ENCODE measurements at regions not wholly inside any gene's neighbourhood (a gene's known extent, or its start where the extent isn't known, plus 50 kb on each side); places are given as distances from the start of the nearest gene placed in this dataset.

- Histone ChIP-seq H4K5ac (ENCODE audit: low read depth, low read length) (no peak overlapping the region), H3K27me3 (ENCODE audit: control insufficient read depth, insufficient read depth, low read length) (no peaks in the 10 kb centered on the region), H3K23ac (ENCODE audit: low read depth, low read length) (no peak overlapping the region), H3K9me3 (ENCODE audit: control insufficient read depth, insufficient read depth, low read length) (no peaks in the 10 kb centered on the region), H2BK120ac (ENCODE audit: low read depth, low read length) (no peak overlapping the region), H3K18ac (ENCODE audit: low read depth, low read length) (no peak overlapping the region), H3K4me1 (ENCODE audit: control insufficient read depth, insufficient read depth, low read length) (no peaks in the 10 kb centered on the region), H2BK15ac (ENCODE audit: low read depth, low read length) (no peak overlapping the region), H4K8ac (ENCODE audit: low read depth in 2 of 2, low read length in 2 of 2) (no peak overlapping the region), H3K4ac (ENCODE audit: low read depth, low read length) (no peak overlapping the region), H2BK20ac (ENCODE audit: low read depth, low read length) (no peak overlapping the region), H3K27ac (ENCODE audit: insufficient read depth, low read length) (no peak overlapping the region), H3K14ac (replicated peaks; ENCODE audit: low read depth, low read length) (no peak overlapping the region), H2BK5ac (ENCODE audit: low read depth, low read length, poor library complexity, severe bottlenecking) (no peak overlapping the region), H2AFZ (replicated peaks; ENCODE audit: low read length, poor library complexity) (no peak overlapping the region), H3K79me1 (ENCODE audit: low read depth in 1 of 2, low read length in 2 of 2) (no peaks in the 10 kb centered on the region), H3K56ac (ENCODE audit: extremely low read depth, insufficient read depth, low read length) (no peak overlapping the region), H3K9me1 (ENCODE audit: insufficient read depth, low read length) (no peaks in the 10 kb centered on the region), H3K4me2 (ENCODE audit: low read depth, low read length) (no peak overlapping the region), H3K9ac (ENCODE audit: low read depth, low read length) (no peak overlapping the region), H4K91ac (ENCODE audit: insufficient read depth, low read depth, low read length) (no peak overlapping the region), H2AK9ac (replicated peaks; ENCODE audit: low read depth, low read length, poor library complexity) (no peak overlapping the region), H2AK5ac (ENCODE audit: low read depth, low read length) (no peak overlapping the region), H4K20me1 (ENCODE audit: insufficient read depth, low read length) (no peaks in the 10 kb centered on the region), H3K4me3 (ENCODE audit: insufficient read depth, low read depth, low read length) (no peak overlapping the region), H3K36me3 (ENCODE audit: control insufficient read depth, insufficient read depth, low read length) (no peaks in the 10 kb centered on the region)
- ChIA-PET POLR2A (ENCODE audit: unreplicated experiment) (no interaction called here), CTCF (no interaction called here)
- intact Hi-C loops (cut with micrococcal nuclease) (no loop called here), in situ Hi-C loops (cut with MboI; ENCODE audit: low sequenced_read_pairs) (no loop called here), dilution Hi-C loops (cut with HindIII; ENCODE audit: low sequenced_read_pairs, unreplicated experiment) (no loop called here)
- BruUV-seq (replicated peaks), result no TSS peak
- no peak for TF ChIP-seq ELK1 (IDR thresholded peaks at IDR 0.05; ENCODE audit: borderline replicate concordance, low read depth, low read length)
- TF ChIP-seq FOS (IDR thresholded peaks at IDR 0.05; ENCODE audit: low read depth, low read length), result no peak
- TF ChIP-seq POLR2A (IDR thresholded peaks at IDR 0.05; ENCODE audit: low read depth, low read length), result no peak
- no peak for TF ChIP-seq MAZ (IDR thresholded peaks at IDR 0.05; ENCODE audit: borderline replicate concordance, low read depth, low read length)
- no peak for TF ChIP-seq CEBPB (IDR thresholded peaks at IDR 0.05; ENCODE audit: low read depth, low read length)
- TF ChIP-seq USF2 (IDR thresholded peaks at IDR 0.05; ENCODE audit: low read depth, low read length), result no peak
- no peak for TF ChIP-seq NFE2L2 (IDR thresholded peaks at IDR 0.05; ENCODE audit: low read depth, low read length)
- TF ChIP-seq MAFK (IDR thresholded peaks at IDR 0.05; ENCODE audit: low read depth, low read length), result no peak
- no peak for TF ChIP-seq RCOR1 (IDR thresholded peaks at IDR 0.05; ENCODE audit: insufficient replicate concordance, low read length)
- TF ChIP-seq SMC3 (IDR thresholded peaks at IDR 0.05; ENCODE audit: low read depth, low read length), result no peak
- no peak for TF ChIP-seq CTCF (conservative IDR thresholded peaks at IDR 0.05; ENCODE audit: low read depth, low read length)
- DNase-seq, result no peak
- WGBS, 2 experiments (ENCODE audit: extremely low coverage in 2 of 2, insufficient read length in 1 of 2), result 67% methylated on average over 2 of the region's 2 CpGs; no CpG with 5 or more reads in 1 of the 2 experiments
- no peak for ATAC-seq (ENCODE audit: low read depth)
Observed at GRCh38 chr21:15559660-15560059, 170.1 kb upstream of the USP25 start.

Measured in IMR-90 (cell line).